ENCODE measurements at regions not wholly inside any gene's neighbourhood (a gene's known extent, or its start where the extent isn't known, plus 50 kb on each side); places are given as distances from the start of the nearest gene placed in this dataset.

DNA sequence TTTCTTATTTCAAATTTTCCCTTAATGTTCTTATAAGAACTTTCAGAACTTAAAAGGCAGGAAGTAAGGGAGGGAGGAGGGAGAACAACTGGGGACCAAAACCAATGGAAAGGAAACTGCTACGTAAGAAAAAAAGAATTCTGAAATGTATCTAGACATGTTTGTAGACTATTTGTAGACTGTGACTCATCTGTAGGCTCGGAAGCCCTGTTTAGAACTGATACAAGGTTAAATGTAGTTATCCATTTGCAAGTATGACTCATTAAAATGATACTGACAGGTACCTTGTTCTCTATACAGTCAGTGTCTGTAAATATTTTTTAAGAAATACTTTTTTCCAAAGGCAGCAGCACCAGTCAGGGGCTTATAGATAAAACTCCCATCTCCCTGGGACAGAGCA is 202.0 kb downstream of the DHX15 start:
- 14 to 22% (median 17%) methylated on average over 2 of the region's 2 CpGs for WGBS, 4 donors
- Histone ChIP-seq H3K27me3 (no peaks in the 10 kb centered on the region), H3K4me1 (replicated peaks in 1 of 2) (no peaks in the 10 kb centered on the region), H3K9me3 (replicated peaks in 1 of 3) (no peaks in the 10 kb centered on the region), H3K36me3 (replicated peaks in 1 of 2) (no peaks in the 10 kb centered on the region), H3K27ac (no peak overlapping the region), H3K4me3 (no peak overlapping the region)
- DNase-seq: no peak
- intact Hi-C loops (cut with DNase I): no loop called here
- TF ChIP-seq, protein P1, sequence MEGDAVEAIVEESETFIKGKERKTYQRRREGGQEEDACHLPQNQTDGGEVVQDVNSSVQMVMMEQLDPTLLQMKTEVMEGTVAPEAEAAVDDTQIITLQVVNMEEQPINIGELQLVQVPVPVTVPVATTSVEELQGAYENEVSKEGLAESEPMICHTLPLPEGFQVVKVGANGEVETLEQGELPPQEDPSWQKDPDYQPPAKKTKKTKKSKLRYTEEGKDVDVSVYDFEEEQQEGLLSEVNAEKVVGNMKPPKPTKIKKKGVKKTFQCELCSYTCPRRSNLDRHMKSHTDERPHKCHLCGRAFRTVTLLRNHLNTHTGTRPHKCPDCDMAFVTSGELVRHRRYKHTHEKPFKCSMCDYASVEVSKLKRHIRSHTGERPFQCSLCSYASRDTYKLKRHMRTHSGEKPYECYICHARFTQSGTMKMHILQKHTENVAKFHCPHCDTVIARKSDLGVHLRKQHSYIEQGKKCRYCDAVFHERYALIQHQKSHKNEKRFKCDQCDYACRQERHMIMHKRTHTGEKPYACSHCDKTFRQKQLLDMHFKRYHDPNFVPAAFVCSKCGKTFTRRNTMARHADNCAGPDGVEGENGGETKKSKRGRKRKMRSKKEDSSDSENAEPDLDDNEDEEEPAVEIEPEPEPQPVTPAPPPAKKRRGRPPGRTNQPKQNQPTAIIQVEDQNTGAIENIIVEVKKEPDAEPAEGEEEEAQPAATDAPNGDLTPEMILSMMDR (IDR thresholded peaks at IDR 0.05): no peak

DNA sequence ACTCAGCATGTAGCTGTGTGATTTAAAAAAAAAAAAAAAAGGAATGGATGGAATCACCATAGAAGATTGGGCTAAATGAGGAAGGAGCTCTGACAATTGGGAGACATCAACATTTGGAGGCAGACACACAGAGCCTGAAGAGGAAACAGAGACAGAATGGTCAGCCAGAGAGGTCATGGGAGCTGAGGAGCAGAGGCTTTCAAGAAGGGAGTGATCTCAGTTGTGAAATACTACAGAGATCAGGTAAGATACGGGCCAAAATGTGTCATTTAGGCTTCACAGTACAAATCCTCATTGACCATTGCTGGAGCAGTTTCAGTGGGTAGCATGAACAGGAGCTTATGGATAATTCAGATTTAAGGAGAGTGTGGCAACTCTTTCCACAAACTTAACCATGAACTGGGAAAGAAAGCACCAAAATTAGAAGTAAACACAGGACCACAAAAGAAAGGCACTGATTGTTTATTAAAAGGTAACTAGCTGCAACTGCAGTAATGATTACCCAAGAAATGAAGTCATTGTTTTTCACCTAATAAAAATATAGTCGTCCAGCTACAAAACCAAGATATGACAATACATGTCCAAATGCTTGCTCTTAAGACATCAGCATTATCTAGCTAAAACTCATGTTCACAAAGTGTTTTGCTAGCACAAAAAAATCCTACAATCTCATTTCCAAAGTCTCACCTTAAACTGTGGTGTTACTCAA is 203.2 kb downstream of the DHX15 start:
- 59 to 78% (median 66%) methylated on average over 2 of the region's 2 CpGs for WGBS, 4 donors
- TF ChIP-seq, protein P1 (IDR thresholded peaks at IDR 0.05): no peak
- intact Hi-C loops (cut with DNase I): no loop called here

DNA sequence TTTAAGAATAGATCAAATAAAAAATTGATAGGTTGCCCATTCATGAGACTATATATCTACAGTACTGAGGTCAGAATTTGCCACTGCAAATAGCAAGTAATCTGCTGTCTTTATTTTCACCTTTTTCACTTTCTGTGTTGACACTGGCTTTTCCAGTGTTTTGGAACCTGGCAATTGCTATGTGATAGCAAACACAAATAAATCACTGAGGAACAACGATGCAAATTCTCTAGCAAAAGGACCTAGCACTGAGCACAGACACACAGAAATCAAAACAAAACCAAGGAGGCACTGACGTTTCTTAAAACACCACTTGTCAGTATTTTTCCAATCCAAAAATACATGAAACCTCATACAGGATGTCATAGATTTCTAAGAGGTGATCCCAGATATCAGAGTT is 210.7 kb downstream of the DHX15 start:
- no peak for TF ChIP-seq POLR2A (IDR thresholded peaks at IDR 0.05)
- TF ChIP-seq, protein P1 (IDR thresholded peaks at IDR 0.05): no peak
- no peak for DNase-seq
- no peaks in the 10 kb centered on the region for H3K36me3 ChIP-seq (replicated peaks in 1 of 2)
- no peaks in the 10 kb centered on the region for H3K9me3 ChIP-seq (replicated peaks in 1 of 3)
- 17 to 21% (median 19%) methylated on average over 2 of the region's 2 CpGs for WGBS, 4 donors
- intact Hi-C loops (cut with DNase I): no loop called here
- H3K27me3 ChIP-seq: no peaks in the 10 kb centered on the region
- no peak overlapping the region for H3K4me3 ChIP-seq
- H3K27ac ChIP-seq: no peak overlapping the region
- no peaks in the 10 kb centered on the region for H3K4me1 ChIP-seq (replicated peaks in 1 of 2)

More for the DNA sequence above, 203.2 kb downstream of the DHX15 start:
- Histone ChIP-seq H3K27ac (no peak overlapping the region), H3K4me1 (replicated peaks in 1 of 2) (no peaks in the 10 kb centered on the region), H3K36me3 (replicated peaks in 1 of 2) (no peaks in the 10 kb centered on the region), H3K4me3 (no peak overlapping the region), H3K27me3 (no peaks in the 10 kb centered on the region), H3K9me3 (replicated peaks in 1 of 3) (no peaks in the 10 kb centered on the region)
- DNase-seq: no peak

DNA sequence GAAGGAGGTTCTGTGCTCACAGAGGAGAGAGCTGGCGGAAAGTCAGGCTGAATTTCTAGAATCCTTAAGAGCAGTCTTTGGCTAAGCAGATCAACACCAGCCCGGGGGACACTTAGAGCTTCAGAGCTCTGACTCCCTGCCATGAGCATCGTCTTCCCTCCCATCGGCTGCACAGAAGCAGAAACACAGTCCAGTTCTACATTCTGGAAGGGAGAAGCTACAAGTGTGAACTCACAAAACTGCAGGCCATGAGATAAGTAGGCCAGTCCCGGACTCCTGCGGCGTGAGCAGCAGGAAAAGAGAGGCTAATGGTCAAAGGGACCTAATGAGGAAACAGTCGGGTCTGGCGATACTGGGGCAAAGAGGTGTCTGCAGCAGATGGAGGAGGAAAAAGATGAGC is 211.5 kb downstream of the DHX15 start:
- 66 to 81% (median 77%) methylated on average over 8 to 9 of the region's 9 CpGs for WGBS, 4 donors
- H3K27ac ChIP-seq: no peak overlapping the region
- DNase-seq: no peak

More for the DNA sequence above, 211.5 kb downstream of the DHX15 start:
- Histone ChIP-seq H3K27me3 (no peaks in the 10 kb centered on the region), H3K4me3 (no peak overlapping the region), H3K9me3 (replicated peaks in 1 of 3) (no peaks in the 10 kb centered on the region), H3K36me3 (replicated peaks in 1 of 2) (no peaks in the 10 kb centered on the region), H3K4me1 (replicated peaks in 1 of 2) (no peaks in the 10 kb centered on the region)
- TF ChIP-seq, protein P1 (IDR thresholded peaks at IDR 0.05): no peak
- TF ChIP-seq POLR2A (IDR thresholded peaks at IDR 0.05): no peak
- intact Hi-C loops (cut with DNase I): no loop called here
